ENCODE measurements at regions not wholly inside any gene's neighbourhood (a gene's known extent, or its start where the extent isn't known, plus 50 kb on each side); places are given as distances from the start of the nearest gene placed in this dataset.

GRCh38 chr3:103494512-103494911, 1059.7 kb downstream of the ZPLD1 start:
- Mint-ChIP-seq H3K27me3 (ENCODE audit: unreplicated experiment) (no peaks in the 10 kb centered on the region), H3K4me3 (ENCODE audit: unreplicated experiment) (no peak overlapping the region), H3K36me3 (ENCODE audit: unreplicated experiment) (no peaks in the 10 kb centered on the region), H3K4me1 (ENCODE audit: low read depth, unreplicated experiment) (no peaks in the 10 kb centered on the region), H3K9me3 (ENCODE audit: unreplicated experiment) (no peaks in the 10 kb centered on the region), H3K27ac (ENCODE audit: unreplicated experiment) (no peak overlapping the region)
- DNase-seq: no peak
- TF ChIP-seq, protein P1, sequence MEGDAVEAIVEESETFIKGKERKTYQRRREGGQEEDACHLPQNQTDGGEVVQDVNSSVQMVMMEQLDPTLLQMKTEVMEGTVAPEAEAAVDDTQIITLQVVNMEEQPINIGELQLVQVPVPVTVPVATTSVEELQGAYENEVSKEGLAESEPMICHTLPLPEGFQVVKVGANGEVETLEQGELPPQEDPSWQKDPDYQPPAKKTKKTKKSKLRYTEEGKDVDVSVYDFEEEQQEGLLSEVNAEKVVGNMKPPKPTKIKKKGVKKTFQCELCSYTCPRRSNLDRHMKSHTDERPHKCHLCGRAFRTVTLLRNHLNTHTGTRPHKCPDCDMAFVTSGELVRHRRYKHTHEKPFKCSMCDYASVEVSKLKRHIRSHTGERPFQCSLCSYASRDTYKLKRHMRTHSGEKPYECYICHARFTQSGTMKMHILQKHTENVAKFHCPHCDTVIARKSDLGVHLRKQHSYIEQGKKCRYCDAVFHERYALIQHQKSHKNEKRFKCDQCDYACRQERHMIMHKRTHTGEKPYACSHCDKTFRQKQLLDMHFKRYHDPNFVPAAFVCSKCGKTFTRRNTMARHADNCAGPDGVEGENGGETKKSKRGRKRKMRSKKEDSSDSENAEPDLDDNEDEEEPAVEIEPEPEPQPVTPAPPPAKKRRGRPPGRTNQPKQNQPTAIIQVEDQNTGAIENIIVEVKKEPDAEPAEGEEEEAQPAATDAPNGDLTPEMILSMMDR (IDR thresholded peaks at IDR 0.05; ENCODE audit: partially characterized antibody, unreplicated experiment): no peak

GRCh38 chr3:103495186-103495585, 1060.4 kb downstream of the ZPLD1 start:
- no peak for DNase-seq
- Mint-ChIP-seq H3K4me3 (ENCODE audit: unreplicated experiment) (no peak overlapping the region), H3K27ac (ENCODE audit: unreplicated experiment) (no peak overlapping the region), H3K27me3 (ENCODE audit: unreplicated experiment) (no peaks in the 10 kb centered on the region), H3K9me3 (ENCODE audit: unreplicated experiment) (no peaks in the 10 kb centered on the region), H3K36me3 (ENCODE audit: unreplicated experiment) (no peaks in the 10 kb centered on the region), H3K4me1 (ENCODE audit: low read depth, unreplicated experiment) (no peaks in the 10 kb centered on the region)
- TF ChIP-seq, protein P1 (IDR thresholded peaks at IDR 0.05; ENCODE audit: partially characterized antibody, unreplicated experiment): no peak

GRCh38 chr3:103499132-103499900, 1064.5 kb downstream of the ZPLD1 start:
- no peak for DNase-seq
- H3K36me3 Mint-ChIP-seq (ENCODE audit: unreplicated experiment): no peaks in the 10 kb centered on the region
- H3K4me3 Mint-ChIP-seq (ENCODE audit: unreplicated experiment): no peak overlapping the region

DNA sequence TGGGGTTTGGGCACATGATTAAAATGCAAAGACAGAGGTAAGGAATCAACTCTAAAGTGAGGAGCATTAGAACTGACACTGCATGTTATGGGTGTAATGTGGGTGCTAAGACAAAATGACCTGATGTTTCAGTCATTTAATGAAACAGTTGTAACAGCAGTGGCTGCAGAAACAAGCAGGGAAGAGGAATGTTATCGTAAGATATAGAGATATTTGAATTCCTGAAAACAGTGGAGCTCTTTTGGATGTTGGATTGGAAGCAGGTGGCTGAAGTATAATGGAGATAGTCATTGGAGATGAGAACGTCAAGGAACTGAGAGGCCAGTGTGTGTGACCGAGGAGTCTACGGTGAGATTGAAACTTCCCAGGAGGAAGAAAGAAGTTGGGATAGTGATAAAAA, 1065.2 kb downstream of the ZPLD1 start:
- no peak overlapping the region for H3K4me3 Mint-ChIP-seq (ENCODE audit: unreplicated experiment)
- TF ChIP-seq, protein P1 (IDR thresholded peaks at IDR 0.05; ENCODE audit: partially characterized antibody, unreplicated experiment): no peak

More at GRCh38 chr3:103499132-103499900, 1064.5 kb downstream of the ZPLD1 start:
- TF ChIP-seq, protein P1 (IDR thresholded peaks at IDR 0.05; ENCODE audit: partially characterized antibody, unreplicated experiment): no peak
- H3K4me1 Mint-ChIP-seq (ENCODE audit: low read depth, unreplicated experiment): no peaks in the 10 kb centered on the region
- no peak overlapping the region for H3K27ac Mint-ChIP-seq (ENCODE audit: unreplicated experiment)
- H3K27me3 Mint-ChIP-seq (ENCODE audit: unreplicated experiment): no peaks in the 10 kb centered on the region
- no peaks in the 10 kb centered on the region for H3K9me3 Mint-ChIP-seq (ENCODE audit: unreplicated experiment)

GRCh38 chr3:103510760-103511159, 1075.9 kb downstream of the ZPLD1 start:
- Mint-ChIP-seq H3K4me1 (ENCODE audit: low read depth, unreplicated experiment) (no peaks in the 10 kb centered on the region), H3K9me3 (ENCODE audit: unreplicated experiment) (peaks cover 2% of the 10 kb centered on the region), H3K27me3 (ENCODE audit: unreplicated experiment) (no peaks in the 10 kb centered on the region), H3K36me3 (ENCODE audit: unreplicated experiment) (peaks cover 8% of the 10 kb centered on the region), H3K27ac (ENCODE audit: unreplicated experiment) (no peak overlapping the region), H3K4me3 (ENCODE audit: unreplicated experiment) (no peak overlapping the region)
- TF ChIP-seq, protein P1 (IDR thresholded peaks at IDR 0.05; ENCODE audit: partially characterized antibody, unreplicated experiment): no peak
- DNase-seq: no peak

More for the DNA sequence above, 1065.2 kb downstream of the ZPLD1 start:
- Mint-ChIP-seq H3K4me1 (ENCODE audit: low read depth, unreplicated experiment) (no peaks in the 10 kb centered on the region), H3K27me3 (ENCODE audit: unreplicated experiment) (no peaks in the 10 kb centered on the region), H3K27ac (ENCODE audit: unreplicated experiment) (no peak overlapping the region), H3K9me3 (ENCODE audit: unreplicated experiment) (no peaks in the 10 kb centered on the region), H3K36me3 (ENCODE audit: unreplicated experiment) (no peaks in the 10 kb centered on the region)
- no peak for DNase-seq
